AG04450 (cell line): ENCODE measurements at regions not wholly inside any gene's neighbourhood (a gene's known extent, or its start where the extent isn't known, plus 50 kb on each side); places are given as distances from the start of the nearest gene placed in this dataset.

Experiments used
- CTCF ChIA-PET: fragments of 300-600, 350-600 bp; formaldehyde crosslinking; extraction: SDS; loops from one replicate; lab custom pipeline; 2022; ENCODE audit warnings: antibody characterized with exemption, inconsistent platforms; lab: Charles Lee
- POLR2A ChIA-PET: fragments of 350-600 bp; formaldehyde crosslinking; extraction: SDS; loops from one replicate; lab custom pipeline; 2021; ENCODE audit warnings: antibody characterized with exemption, inconsistent platforms; lab: Yijun Ruan, JAX
- DNase-seq: peaks from one replicate; pipeline ENCODE4 v3.0.0-alpha.2; 2011; ENCODE audit warnings: low read depth, low spot score
- H3K27ac ChIP-seq: one replicate; pipeline ENCODE4 v1.5.1; 2012; ENCODE audit warnings: low read depth, low read length, control low read depth
- H3K27me3 ChIP-seq: one replicate; pipeline ENCODE4 v1.6.0; 2012; ENCODE audit warnings: low read length; ENCODE audit not compliant: control insufficient read depth, insufficient read depth
- H3K4me3 ChIP-seq: 2 replicates; pipeline ENCODE4 v1.5.1; 2011; ENCODE audit warnings: mild to moderate bottlenecking, low read depth, low read length, control low read depth
- H3K9me3 ChIP-seq: 2 replicates; pipeline ENCODE4 v1.5.1; 2012; ENCODE audit warnings: low read length; ENCODE audit not compliant: control insufficient read depth, insufficient read depth
- CTCF ChIP-seq: IDR thresholded peaks from 2 replicates; pipeline ENCODE4 v1.5.1; 2011; ENCODE audit warnings: low read depth, low read length, control low read depth, inconsistent platforms

DNA sequence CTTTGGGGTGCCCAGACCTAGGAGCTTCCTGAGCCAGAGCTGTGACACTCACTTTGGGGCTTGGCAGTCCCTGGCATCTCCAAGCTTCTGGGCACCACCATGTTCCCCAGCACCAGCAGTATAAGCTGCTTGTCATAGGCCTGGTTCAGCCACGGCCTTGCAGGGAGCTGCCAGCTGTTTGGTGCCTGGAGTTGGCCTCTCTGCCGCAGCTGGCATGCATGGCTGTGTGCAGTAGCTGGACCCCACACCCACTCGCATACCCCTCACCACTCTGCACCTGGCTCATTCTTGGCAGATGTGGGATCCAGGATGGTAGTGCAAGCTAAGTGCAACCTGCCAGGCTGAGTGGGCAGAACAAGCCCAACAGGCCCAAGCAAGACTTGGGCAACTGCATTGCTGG is 73.4 kb upstream of the BRD7 start:
- peaks cover 15% of the 10 kb centered on the region for H3K9me3 ChIP-seq
- H3K27ac ChIP-seq, result no peak overlapping the region
- no peak for TF ChIP-seq CTCF
- CTCF ChIA-PET, result no interaction called here
- H3K27me3 ChIP-seq, result no peaks in the 10 kb centered on the region
- no peak overlapping the region for H3K4me3 ChIP-seq
- POLR2A ChIA-PET, result no interaction called here
- no peak for DNase-seq

- no peak for DNase-seq
- TF ChIP-seq CTCF, result no peak
- Histone ChIP-seq H3K4me3 (no peak overlapping the region), H3K27ac (no peak overlapping the region), H3K9me3 (peaks cover 15% of the 10 kb centered on the region), H3K27me3 (no peaks in the 10 kb centered on the region)
- CTCF ChIA-PET, result no interaction called here
- POLR2A ChIA-PET, result no interaction called here
Measured at GRCh38 chr16:50441486-50442157, 72.8 kb upstream of the BRD7 start.

GRCh38 chr16:50440991-50441390 is 72.2 kb upstream of the BRD7 start:
- TF ChIP-seq CTCF, result no peak
- Histone ChIP-seq H3K27ac (no peak overlapping the region), H3K27me3 (no peaks in the 10 kb centered on the region), H3K9me3 (peaks cover 15% of the 10 kb centered on the region), H3K4me3 (no peak overlapping the region)
- CTCF ChIA-PET, result no interaction called here
- DNase-seq, result no peak
- POLR2A ChIA-PET, result no interaction called here

GRCh38 chr16:50440531-50440930 is 71.7 kb upstream of the BRD7 start:
- peaks cover 15% of the 10 kb centered on the region for H3K9me3 ChIP-seq
- no peak for DNase-seq
- H3K27me3 ChIP-seq, result no peaks in the 10 kb centered on the region
- no peak overlapping the region for H3K27ac ChIP-seq
- H3K4me3 ChIP-seq, result no peak overlapping the region
- no peak for TF ChIP-seq CTCF
- CTCF ChIA-PET, result no interaction called here
- POLR2A ChIA-PET, result no interaction called here

GRCh38 chr16:50437769-50438437 is 69.1 kb upstream of the BRD7 start:
- CTCF ChIA-PET, result no interaction called here
- Histone ChIP-seq H3K9me3 (peaks cover 15% of the 10 kb centered on the region), H3K4me3 (no peak overlapping the region), H3K27ac (no peak overlapping the region), H3K27me3 (no peaks in the 10 kb centered on the region)
- no peak for DNase-seq
- POLR2A ChIA-PET, result no interaction called here
- no peak for TF ChIP-seq CTCF
